ENCODE measurements at regions not wholly inside any gene's neighbourhood (a gene's known extent, or its start where the extent isn't known, plus 50 kb on each side); places are given as distances from the start of the nearest gene placed in this dataset.

DNA sequence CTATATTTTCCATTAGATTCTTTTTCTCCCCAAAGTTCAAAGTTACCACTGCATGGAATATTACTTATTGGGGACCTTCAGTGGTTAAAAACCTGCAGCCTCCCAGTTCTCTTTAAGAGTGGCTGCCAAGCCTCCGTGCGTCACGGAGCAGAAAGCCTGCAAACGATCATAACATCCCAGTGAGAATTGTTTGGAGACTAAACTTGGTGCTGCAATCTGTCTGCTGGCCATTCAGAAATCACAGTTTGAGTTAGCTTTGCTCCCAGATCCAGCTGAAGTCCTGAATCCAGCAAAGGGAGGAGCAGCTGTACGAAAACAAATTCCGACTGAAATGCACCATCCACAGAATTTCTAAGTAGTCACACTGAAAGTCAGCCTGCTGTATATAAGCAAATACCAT is 213.5 kb upstream of the PDE10A start:
- dilution Hi-C loops (cut with MboI; ENCODE audit: extremely low pct_ligation_motif_present, low sequenced_read_pairs) (no loop called here), intact Hi-C loops (cut with micrococcal nuclease) (no loop called here)
- Histone ChIP-seq H3K9me3 (replicated peaks; ENCODE audit: control insufficient read depth, insufficient read depth, low read length) (no peaks in the 10 kb centered on the region), H3K4me2 (ENCODE audit: insufficient read depth, low read length) (no peak overlapping the region), H3K36me3 (ENCODE audit: control insufficient read depth in 2 of 2, extremely low read depth in 1 of 2, insufficient read depth in 2 of 2, low read length in 2 of 2) (no peaks in the 10 kb centered on the region), H3K27ac (ENCODE audit: insufficient read depth, low read depth, low read length) (no peak overlapping the region), H3K27me3 (ENCODE audit: control insufficient read depth in 2 of 2, insufficient read depth in 2 of 2, low read length in 2 of 2) (no peaks in the 10 kb centered on the region), H3K79me2 (ENCODE audit: control insufficient read depth, insufficient read depth, low read length) (no peaks in the 10 kb centered on the region), H3K4me3 (replicated peaks in 1 of 3; ENCODE audit: insufficient read depth in 1 of 3, low read depth in 1 of 3, low read length in 3 of 3) (no peak overlapping the region), H3K9me1 (replicated peaks; ENCODE audit: control insufficient read depth, extremely low read depth, insufficient read depth, low read length) (no peaks in the 10 kb centered on the region), H3K9ac (replicated peaks; ENCODE audit: extremely low read depth, insufficient read depth, low read length) (no peak overlapping the region), H3K4me1 (ENCODE audit: control insufficient read depth, extremely low read depth, insufficient read depth, low read length) (no peaks in the 10 kb centered on the region), H4K20me1 (replicated peaks; ENCODE audit: control insufficient read depth, extremely low read depth, insufficient read depth, low read length) (no peaks in the 10 kb centered on the region), H2AFZ (ENCODE audit: low read depth, low read length) (no peak overlapping the region)
- FAIRE-seq (no peak), DNase-seq (ENCODE audit: low read depth, low spot score) (no peak)
- ChIA-PET CTCF (no interaction called here), POLR2A (no interaction called here)
- BruUV-seq (replicated peaks): no TSS peak
- no peak for TF ChIP-seq MAX (IDR thresholded peaks at IDR 0.05; ENCODE audit: insufficient read depth, insufficient read length)
- TF ChIP-seq, protein P1, sequence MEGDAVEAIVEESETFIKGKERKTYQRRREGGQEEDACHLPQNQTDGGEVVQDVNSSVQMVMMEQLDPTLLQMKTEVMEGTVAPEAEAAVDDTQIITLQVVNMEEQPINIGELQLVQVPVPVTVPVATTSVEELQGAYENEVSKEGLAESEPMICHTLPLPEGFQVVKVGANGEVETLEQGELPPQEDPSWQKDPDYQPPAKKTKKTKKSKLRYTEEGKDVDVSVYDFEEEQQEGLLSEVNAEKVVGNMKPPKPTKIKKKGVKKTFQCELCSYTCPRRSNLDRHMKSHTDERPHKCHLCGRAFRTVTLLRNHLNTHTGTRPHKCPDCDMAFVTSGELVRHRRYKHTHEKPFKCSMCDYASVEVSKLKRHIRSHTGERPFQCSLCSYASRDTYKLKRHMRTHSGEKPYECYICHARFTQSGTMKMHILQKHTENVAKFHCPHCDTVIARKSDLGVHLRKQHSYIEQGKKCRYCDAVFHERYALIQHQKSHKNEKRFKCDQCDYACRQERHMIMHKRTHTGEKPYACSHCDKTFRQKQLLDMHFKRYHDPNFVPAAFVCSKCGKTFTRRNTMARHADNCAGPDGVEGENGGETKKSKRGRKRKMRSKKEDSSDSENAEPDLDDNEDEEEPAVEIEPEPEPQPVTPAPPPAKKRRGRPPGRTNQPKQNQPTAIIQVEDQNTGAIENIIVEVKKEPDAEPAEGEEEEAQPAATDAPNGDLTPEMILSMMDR (IDR thresholded peaks at IDR 0.05; ENCODE audit: extremely low read depth in 1 of 2, insufficient read depth in 1 of 2, low read depth in 1 of 2, low read length in 2 of 2): no peak
- TF ChIP-seq EZH2 (IDR thresholded peaks at IDR 0.05; ENCODE audit: borderline replicate concordance, low read depth, low read length, severe bottlenecking): no peak
- TF ChIP-seq JUN (IDR thresholded peaks at IDR 0.05; ENCODE audit: borderline replicate concordance, insufficient read depth, insufficient read length, low read depth): no peak
- no peak for TF ChIP-seq FOS (IDR thresholded peaks at IDR 0.05; ENCODE audit: borderline replicate concordance, insufficient read depth, low read length)
- TF ChIP-seq MYC (IDR thresholded peaks at IDR 0.05; ENCODE audit: low read depth, low read length): no peak
- no peak for TF ChIP-seq POLR2AphosphoS5 (IDR thresholded peaks at IDR 0.05; ENCODE audit: insufficient read depth, low read depth, low read length)
- no peak for TF ChIP-seq GATA2 (IDR thresholded peaks at IDR 0.05; ENCODE audit: insufficient read depth, insufficient read length, low read depth, low read length)
- TF ChIP-seq POLR2A (IDR thresholded peaks at IDR 0.05; ENCODE audit: low read depth, low read length): no peak

Data from endothelial cell of umbilical vein (primary cell).